ENCODE measurements at regions not wholly inside any gene's neighbourhood (a gene's known extent, or its start where the extent isn't known, plus 50 kb on each side); places are given as distances from the start of the nearest gene placed in this dataset.

DNA sequence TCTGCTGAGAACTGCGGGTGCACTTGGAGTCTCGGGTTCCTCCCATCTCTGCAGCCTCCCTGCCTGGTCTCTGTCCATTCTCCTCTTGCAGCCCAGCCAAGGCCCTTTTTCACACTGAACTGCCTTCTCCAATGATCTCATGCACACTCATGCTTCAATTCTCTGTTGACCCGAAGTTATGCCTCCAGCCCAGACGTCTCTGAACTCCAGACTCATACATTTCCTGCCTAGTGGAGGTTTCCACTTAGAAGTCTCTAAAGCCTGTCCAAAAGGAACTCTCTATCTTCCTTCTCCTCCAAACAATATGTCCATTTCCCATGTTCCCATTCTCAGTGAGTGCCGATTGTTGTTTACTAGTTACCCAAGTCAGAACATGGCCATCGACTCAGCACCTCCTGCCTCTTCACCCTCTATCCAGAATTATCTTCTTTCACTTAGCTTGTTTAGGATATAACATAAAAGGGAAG is 155.2 kb downstream of the IRS1 start:
- Histone ChIP-seq H3K36me3 (no peaks in the 10 kb centered on the region), H3K4me3 (no peak overlapping the region), H3K4me1 (peaks cover 18 to 30% (median 23%) of the 10 kb centered on the region in 4 donors), H3K9me3 (peaks cover 0 to 7% (median 5%) of the 10 kb centered on the region in 4 donors), H3K27me3 (peaks cover 0 to 18% (median 0%) of the 10 kb centered on the region in 4 donors), H3K27ac (replicated peaks in 1 of 4) (peak overlapping the region in 2 of 4 donors; percentile 41 to 42)
- intact Hi-C loops (cut with DNase I) = no loop called here
- 49% methylated on average over 6 of the region's 6 CpGs for WGBS
- TF ChIP-seq, protein P1, sequence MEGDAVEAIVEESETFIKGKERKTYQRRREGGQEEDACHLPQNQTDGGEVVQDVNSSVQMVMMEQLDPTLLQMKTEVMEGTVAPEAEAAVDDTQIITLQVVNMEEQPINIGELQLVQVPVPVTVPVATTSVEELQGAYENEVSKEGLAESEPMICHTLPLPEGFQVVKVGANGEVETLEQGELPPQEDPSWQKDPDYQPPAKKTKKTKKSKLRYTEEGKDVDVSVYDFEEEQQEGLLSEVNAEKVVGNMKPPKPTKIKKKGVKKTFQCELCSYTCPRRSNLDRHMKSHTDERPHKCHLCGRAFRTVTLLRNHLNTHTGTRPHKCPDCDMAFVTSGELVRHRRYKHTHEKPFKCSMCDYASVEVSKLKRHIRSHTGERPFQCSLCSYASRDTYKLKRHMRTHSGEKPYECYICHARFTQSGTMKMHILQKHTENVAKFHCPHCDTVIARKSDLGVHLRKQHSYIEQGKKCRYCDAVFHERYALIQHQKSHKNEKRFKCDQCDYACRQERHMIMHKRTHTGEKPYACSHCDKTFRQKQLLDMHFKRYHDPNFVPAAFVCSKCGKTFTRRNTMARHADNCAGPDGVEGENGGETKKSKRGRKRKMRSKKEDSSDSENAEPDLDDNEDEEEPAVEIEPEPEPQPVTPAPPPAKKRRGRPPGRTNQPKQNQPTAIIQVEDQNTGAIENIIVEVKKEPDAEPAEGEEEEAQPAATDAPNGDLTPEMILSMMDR (IDR thresholded peaks at IDR 0.05) = no peak
- TF ChIP-seq POLR2A (IDR thresholded peaks at IDR 0.05; ENCODE audit: low read depth) (no peak), EP300 (IDR thresholded peaks at IDR 0.05) (no peak)
- peak; percentile 88 for DNase-seq (ENCODE audit: extremely low spot score)

DNA sequence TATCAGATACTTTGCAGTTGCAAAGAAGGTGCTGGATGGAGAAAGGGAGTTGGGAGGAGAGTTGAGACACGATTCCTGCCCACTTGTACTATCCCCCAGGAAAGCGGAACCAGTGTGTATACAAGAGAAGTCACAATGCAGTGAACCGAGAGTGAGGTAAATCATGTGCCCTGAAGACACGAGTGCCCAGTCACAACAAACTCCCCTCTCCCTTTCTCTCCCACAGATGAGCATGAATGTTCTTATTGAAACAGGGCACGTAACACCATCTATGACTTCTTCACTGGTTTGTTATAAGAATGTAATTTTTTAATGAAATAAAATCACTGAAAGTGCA is 155.7 kb downstream of the IRS1 start:
- peaks cover 16 to 28% (median 22%) of the 10 kb centered on the region in 4 donors for H3K4me1 ChIP-seq
- intact Hi-C loops (cut with DNase I) = no loop called here
- TF ChIP-seq EP300 (IDR thresholded peaks at IDR 0.05) (no peak), POLR2A (IDR thresholded peaks at IDR 0.05; ENCODE audit: low read depth) (no peak), POLR2AphosphoS5 (IDR thresholded peaks at IDR 0.05) (no peak)
- TF ChIP-seq, protein P1 (IDR thresholded peaks at IDR 0.05) = no peak
- DNase-seq (ENCODE audit: extremely low spot score) = peak; percentile 68
- peaks cover 0 to 7% (median 3%) of the 10 kb centered on the region in 4 donors for H3K9me3 ChIP-seq
- peak overlapping the region in 2 of 4 donors; percentile 34 to 42 for H3K27ac ChIP-seq (replicated peaks in 1 of 4)
- peaks cover 0 to 18% (median 0%) of the 10 kb centered on the region in 4 donors for H3K27me3 ChIP-seq
- H3K4me3 ChIP-seq = no peak overlapping the region
- no peaks in the 10 kb centered on the region for H3K36me3 ChIP-seq
- WGBS = 82% methylated on average over 5 of the region's 5 CpGs

DNA sequence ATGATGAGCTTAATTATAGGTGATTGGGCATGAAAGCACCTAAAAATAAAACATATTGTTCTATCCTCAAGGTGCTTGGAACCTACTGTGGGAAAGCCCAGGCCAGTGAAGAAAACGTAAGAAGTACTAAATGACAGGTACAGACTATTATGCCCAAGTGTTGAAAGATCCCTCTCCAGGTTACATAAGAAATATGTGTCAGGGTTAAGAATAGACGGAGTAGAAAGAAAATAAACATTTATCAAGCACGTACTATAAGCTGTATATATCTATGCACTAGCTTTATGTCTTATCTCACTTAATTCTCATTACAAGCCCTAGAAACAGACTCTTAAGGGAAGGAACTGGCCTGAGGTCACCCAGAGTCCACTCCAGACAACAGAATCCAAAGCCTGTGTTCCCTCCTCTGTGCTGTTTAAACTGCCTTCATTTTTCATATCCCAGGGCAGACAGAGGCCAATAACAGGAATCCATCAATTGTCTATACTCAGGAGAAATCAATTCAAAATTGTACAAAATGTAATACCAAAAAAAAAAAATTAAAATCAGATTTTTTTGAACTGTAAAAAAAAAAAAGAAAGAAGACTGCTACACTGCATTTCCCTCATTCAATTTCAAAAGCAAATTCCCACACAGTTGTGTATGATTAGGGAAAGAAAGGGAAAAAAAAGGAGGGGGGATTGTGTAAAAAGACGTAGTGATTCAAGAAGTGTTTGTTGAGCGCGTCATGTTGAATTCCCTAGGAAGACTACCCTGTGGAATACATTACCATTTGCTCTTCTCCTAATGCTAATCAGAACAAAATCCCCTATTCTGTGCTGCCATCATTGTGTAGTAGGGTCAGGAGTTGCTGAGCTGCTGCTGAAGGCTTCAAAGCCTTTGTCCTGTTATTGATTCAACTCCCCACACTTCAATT is 156.3 kb downstream of the IRS1 start:
- 65% methylated on average over 6 of the region's 6 CpGs for WGBS
- intact Hi-C loops (cut with DNase I) = no loop called here
- Histone ChIP-seq H3K9me3 (peaks cover 0 to 7% (median 2%) of the 10 kb centered on the region in 4 donors), H3K4me3 (no peak overlapping the region), H3K27ac (replicated peaks in 1 of 4) (peak overlapping the region in 2 of 4 donors; percentile 34 to 42), H3K36me3 (no peaks in the 10 kb centered on the region), H3K27me3 (peaks cover 0 to 18% (median 0%) of the 10 kb centered on the region in 4 donors), H3K4me1 (peaks cover 16 to 28% (median 22%) of the 10 kb centered on the region in 4 donors)
- DNase-seq (ENCODE audit: extremely low spot score) = no peak
- peak in 1 of 2 donors; percentile 9 for TF ChIP-seq POLR2AphosphoS5 (IDR thresholded peaks at IDR 0.05)
- TF ChIP-seq, protein P1 (IDR thresholded peaks at IDR 0.05) = no peak

DNA sequence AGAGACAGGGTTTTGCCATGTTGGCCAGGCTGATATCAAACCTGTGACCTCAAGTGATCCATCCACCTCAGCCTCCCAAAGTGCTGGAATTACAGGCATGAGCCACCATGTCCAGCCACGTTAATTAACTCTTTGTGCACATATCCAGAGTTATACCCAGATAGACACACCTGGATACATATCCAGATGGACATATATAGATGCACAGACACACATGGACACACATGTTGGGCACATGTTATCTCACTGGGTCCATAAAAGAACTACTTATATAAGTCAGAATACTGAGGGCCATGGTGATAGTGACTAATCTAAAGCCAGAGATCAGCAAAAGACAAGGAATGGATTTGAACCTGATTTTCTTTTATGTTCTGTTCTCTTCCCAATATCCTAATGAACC is 158.6 kb downstream of the IRS1 start:
- H3K9me3 ChIP-seq = peaks cover 0 to 7% (median 2%) of the 10 kb centered on the region in 4 donors
- TF ChIP-seq, protein P1 (IDR thresholded peaks at IDR 0.05) = no peak
- TF ChIP-seq POLR2AphosphoS5 (IDR thresholded peaks at IDR 0.05) = no peak
- TF ChIP-seq POLR2A (IDR thresholded peaks at IDR 0.05; ENCODE audit: low read depth) = no peak
- no peak for TF ChIP-seq EP300 (IDR thresholded peaks at IDR 0.05)
- 100% methylated on average over 1 of the region's 1 CpG for WGBS
- no peak overlapping the region for H3K4me3 ChIP-seq
- H3K36me3 ChIP-seq = no peaks in the 10 kb centered on the region
- peaks cover 16 to 28% (median 22%) of the 10 kb centered on the region in 4 donors for H3K4me1 ChIP-seq
- H3K27ac ChIP-seq (replicated peaks in 1 of 4) = no peak overlapping the region
- H3K27me3 ChIP-seq = peaks cover 0 to 4% (median 0%) of the 10 kb centered on the region in 4 donors
- intact Hi-C loops (cut with DNase I) = no loop called here
- DNase-seq (ENCODE audit: extremely low spot score) = peak; percentile 74

Data from esophagus muscularis mucosa (tissue), 4 donors.